HPDE6-E6E7 (cell line): ENCODE measurements at regions not wholly inside any gene's neighbourhood (a gene's known extent, or its start where the extent isn't known, plus 50 kb on each side); places are given as distances from the start of the nearest gene placed in this dataset.

Source experiments
- DNase-seq: peaks from one replicate; pipeline ENCODE4 v3.0.0; 2011; ENCODE audit warnings: missing footprints; ENCODE audit errors: extremely low spot score

- no peak for DNase-seq
Measured at GRCh38 chr2:120898496-120898895, 162.8 kb downstream of the GLI2 start.

- DNase-seq, result no peak
Measured at GRCh38 chr2:120898961-120899750, 163.5 kb downstream of the GLI2 start.

DNA sequence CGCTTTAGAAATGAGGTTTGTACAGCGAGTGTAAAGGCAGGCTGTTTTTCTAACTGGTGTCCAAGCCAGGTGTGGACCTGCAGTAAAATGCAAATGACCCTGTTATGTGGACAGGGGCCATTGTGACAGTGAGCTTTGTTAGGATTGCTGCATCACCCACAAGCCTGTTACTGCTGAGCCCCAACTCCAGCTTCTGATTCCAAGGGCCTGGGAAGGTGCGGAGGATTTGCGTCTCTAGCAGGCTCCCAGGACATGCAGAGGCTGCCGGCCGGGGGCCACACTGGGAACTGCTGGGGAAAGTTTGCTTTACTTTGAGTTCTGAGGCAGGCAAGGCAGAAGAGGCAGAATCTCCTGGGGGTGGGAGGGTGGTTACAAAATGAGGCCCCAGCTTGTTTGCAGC, 164.1 kb downstream of the GLI2 start:
- DNase-seq, result no peak

DNA sequence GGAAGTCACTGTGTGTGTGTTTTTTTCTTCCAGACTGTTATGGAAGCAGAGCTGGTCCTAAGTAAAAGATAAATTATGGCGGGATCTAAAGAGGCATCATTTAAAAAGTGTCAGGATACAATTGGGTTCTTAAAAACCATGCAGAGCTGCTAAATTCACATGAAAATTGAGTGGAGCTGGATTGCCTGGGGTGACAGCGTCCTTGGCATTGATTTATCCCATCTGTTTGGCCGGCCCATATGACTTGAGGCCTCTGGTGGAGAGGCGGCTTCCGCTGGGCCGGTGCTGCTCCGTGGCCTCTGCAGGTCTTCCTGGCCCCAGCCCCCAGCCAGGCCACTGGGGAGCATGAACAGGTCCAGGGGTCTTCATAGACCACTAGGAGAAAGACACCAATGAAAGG, 165.5 kb downstream of the GLI2 start:
- no peak for DNase-seq

GRCh38 chr2:120902592-120902991, 166.9 kb downstream of the GLI2 start:
- DNase-seq, result no peak

DNA sequence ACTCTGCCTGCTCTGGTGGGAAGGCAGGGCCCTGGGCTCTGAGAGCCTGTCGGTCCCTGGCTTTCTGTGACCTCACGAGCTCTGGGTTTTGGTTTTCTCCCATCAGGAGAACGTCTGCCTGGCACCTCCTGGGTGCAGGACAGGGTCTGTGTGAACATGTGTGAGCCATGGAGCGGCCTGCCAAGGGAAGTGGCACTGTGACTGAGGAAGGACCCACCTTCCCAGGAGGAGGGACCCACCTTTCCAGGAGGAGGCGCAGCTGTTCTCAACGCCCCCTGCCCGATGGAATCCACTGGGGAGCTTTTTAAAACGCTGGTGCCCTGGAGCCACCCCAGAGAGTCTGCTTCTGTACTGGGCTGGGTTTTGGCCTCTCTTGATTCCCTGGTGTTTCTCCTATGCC, 168.7 kb downstream of the GLI2 start:
- no peak for DNase-seq

DNA sequence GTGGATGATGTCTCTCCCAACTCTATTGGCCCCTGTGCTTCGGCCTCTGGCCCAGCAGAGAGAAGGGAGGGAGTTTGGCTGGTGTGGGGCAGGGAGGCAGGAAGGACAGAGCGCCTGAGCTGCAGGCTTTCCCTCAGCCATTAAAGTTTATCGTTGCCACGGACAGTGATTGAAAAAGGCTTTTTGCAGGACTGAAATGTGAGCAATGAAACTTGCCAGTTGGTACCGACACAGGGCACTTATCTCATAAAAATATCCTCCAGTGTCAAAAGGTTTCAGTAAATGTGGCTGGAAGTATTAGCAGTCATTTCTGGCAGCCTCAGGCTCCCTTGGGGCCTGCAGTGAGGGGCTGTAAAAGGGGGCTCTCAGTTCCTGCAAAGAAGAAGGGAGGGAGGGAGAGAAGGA, 169.2 kb downstream of the GLI2 start:
- DNase-seq, result no peak

DNA sequence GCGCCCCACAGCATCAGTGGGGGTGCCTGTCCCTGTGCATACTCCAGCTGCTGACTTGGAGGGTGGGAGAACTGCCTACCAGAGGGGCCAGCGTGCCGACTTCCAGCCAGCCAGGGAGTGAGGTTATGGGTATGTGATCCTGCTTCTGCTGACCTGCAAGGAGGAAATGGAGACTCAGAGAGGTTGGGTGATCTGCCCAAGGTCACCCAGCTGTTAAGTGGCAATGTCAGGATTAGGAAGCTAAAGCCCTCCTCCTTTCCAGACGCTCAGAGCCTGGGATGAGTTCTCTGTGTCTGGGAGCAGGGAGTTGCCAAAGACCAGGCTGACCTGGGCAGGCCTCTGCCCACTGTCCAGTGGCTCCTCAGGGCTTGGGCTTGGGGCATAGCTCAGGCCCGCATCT, 169.6 kb downstream of the GLI2 start:
- no peak for DNase-seq

DNA sequence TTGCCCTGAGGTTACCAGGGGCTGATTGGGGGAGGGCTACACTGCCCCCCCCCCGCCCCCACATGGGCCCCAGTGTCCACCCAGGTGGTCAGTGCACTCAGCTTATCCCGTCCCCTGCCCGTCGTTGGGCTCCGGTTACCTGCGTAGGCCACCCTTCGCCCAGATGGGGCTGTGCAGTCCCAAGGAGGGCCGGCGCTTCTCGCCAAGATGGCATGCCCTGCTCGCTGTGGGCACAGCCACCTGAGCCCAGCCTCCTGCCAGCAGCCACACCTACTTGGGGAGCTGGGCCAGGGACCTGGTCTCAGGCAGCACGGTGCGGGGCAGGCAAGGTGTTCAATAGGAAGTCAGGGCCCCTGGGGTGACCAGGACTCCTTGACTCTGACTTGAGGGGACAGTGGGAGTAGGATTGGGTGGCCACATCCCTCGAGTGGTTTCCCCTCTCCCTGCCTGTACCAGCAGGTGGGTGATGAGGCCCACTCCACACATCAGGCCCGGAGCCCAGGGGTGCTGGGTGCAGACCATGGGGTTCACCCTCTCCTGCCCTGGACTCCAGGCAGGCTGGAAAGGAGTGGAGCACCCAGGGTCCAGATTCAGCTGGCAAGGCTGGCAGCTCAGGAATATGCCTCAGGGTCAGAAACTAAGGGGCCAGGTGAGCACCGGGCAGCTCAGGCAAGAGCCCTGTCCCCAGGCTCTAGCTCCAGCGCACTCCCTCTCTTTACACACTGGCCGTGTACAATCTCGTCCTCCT, 170.3 kb downstream of the GLI2 start:
- no peak for DNase-seq

GRCh38 chr2:120906914-120907313, 171.2 kb downstream of the GLI2 start:
- no peak for DNase-seq

DNA sequence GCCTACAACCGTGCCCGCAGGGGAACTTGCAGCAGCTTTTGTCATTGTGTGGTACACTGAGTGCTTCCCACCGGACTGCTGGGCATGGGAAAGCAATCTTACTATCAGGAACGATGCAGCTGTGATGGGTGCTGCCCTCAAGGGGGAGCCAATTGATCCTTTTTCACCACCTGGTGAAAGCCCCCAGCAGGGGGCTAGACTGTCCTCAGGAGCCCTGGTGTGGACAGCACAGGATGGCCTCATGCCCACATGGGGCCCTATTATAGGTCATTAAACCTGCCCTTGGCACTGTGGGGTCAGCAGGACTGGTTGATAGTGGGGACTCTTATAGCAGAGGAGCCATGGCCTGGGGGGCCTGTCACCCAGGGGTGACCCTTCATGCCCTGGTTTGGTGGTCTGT, 172.2 kb downstream of the GLI2 start:
- DNase-seq, result no peak

DNA sequence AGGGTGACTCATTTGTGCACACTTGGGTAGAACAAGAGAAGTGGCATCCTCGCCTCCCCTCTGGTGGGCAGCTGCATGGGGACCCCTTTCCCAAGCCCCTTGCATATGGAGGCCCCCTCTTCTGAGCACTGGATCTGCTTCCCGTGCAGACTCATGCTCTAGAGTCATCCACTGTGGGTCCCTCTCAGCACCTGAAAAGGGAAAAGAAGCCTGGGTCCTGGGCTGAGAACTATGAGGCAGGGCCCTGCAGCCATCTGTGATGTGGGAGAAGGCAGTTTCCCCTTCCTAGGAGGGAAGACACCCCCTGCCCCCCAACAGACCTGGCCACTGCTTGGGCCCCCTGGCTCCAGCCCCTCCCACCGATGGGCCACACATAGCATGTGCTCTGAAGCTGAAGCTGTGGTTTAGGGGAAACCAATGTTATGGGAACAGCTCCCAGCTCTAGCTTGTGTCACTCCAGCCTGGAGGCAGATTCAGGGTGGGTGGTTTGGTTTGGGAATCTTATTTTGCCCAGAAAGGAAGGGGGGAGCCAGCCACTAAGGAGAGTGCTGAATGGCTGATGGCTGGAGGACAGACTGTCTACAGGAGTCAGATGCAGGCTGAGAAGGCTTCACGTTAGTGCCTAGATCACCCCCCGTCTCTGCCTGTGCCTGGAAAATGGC, 172.8 kb downstream of the GLI2 start:
- DNase-seq, result no peak

DNA sequence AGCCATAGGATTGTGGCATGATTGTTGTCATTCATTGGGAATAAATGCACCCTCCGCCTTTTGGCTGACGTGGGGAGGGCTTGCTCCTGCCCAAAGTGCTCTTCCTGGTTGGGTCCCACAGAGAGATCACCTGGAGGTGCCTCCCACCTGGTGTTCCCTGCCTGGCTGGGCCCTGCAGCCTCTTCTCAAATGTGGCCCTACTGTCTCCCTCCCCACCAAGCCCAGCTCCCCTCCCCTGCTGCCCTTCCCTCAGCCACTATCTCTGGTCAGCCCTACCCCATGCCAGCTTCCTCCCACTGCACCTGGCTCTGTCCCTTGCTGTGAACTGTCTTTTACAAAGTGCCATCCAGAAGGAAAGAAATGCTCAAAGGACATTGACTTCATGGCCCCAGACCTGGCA, 173.4 kb downstream of the GLI2 start:
- no peak for DNase-seq

GRCh38 chr2:120910164-120910563, 174.5 kb downstream of the GLI2 start:
- no peak for DNase-seq

DNA sequence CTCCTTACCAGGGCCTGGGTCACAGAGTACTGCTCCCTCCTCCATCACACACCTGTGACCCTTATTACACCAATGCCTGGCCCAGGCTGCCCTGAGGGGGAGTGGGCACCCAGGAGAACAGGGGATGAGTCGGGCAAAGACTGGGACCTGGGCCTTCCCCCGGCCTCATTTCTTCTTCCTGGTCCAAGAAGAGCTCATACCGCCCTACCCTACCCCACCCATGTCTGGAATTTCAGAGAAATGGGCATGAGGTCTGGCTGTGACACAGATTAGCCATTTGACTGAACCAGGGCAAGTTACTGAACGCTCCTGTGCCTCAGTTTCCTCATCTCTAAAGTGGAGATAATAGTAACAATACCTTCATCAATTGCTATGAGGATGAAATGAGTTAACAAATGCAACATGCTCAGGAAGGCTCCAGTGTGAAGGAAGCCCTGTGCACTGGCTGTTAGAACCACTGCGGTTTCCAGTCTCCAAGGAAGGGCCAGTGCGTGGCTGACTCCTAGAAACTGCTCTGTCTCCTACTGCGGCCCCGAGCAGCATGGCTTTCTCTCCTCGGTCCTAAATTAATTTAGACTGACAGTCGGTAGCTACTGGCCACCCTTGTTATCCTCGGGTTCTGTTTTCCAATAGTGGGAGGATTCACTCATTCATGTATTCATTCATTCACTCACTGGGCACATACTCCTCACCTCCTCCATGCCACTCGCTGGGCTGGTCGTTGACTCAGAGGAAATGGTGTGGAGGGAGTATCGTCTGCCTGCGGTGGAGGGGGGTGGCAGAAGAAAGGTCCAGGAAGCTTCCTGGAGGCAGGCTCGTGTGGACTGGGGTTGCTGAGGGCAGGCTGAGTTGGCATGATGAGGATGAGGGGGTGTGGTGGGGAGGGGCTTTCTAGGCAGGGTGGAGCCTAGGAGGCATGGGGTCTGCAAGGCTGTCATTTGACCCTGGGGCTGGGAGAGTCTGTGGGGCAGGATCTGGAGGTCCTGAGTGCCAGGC, 175.6 kb downstream of the GLI2 start:
- DNase-seq, result peak; percentile 84

GRCh38 chr2:120912101-120912985, 176.7 kb downstream of the GLI2 start:
- peak; percentile 77 for DNase-seq

DNA sequence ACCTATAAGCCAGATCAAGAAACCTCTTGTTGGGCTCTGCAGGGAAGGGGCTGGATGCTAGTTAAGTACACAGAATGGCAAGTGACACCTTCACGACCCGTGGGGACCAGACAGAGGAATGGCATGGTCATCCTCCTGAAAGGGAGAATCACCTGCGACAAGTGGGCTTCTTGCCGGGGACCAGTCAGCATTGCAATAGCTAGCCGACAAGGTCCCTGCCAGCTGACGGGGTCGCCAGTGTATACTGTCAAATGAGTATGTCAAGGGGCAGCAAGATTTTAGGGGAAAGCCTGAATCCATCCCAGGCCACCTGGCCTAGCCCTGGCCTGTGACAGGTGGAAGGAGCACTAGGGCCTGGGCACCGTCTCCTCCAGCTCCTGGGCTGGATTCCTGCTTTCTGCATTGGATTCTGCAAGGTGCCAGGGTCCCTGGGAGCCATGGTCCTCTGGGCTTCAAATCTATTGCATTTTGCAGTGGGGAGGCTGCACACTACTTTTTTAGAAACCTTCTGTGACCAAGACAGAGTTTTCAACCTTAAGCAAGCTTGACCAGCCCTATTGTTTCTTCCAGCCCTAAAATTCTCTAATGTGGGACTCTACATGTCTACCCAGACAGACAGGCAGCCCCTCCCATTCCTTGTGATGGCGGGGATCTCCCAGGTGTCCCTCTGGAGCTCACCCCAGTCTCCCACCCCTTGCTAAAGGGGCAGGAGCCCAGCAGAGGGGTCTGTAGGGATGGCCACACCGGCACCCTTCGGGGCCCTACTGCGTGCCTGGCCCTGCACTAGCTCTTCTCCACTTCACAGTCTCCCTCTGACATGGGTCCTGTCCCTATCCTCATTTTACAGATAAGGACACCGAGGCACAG, 178.5 kb downstream of the GLI2 start:
- DNase-seq, result no peak

DNA sequence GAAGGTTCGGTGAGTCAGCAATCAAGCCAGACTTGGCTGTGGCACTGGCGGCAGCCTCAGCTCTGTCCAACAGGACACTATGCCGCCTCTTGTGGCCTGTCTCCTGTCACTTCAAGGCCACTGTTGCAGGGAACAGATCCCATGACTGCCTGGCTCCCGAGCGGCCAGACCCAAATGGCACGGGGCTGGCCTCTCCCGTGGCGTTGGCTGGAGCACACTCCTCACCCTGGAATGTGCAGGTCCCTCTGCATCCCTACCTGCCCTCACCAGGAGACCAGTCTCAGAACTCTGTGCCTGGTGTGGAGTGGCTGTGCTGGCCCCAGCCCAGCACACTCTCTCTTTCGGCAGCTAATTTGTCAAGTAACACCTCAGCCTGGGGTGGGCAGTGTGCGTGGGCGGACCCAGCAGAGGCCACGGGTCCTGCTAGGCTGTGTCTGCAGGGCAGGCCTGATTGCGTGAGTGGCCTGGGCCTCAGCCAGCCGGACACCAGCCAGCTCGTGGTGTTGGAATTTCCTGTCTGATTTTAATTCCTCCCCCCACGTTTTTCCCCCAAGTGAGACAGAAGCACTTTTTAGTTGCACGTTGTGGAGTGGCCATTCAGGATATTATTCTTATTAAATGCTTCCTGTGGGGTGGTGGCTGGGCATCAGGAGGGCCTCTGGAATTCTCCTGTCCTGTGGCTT, 179.3 kb downstream of the GLI2 start:
- no peak for DNase-seq

- no peak for DNase-seq
Measured at GRCh38 chr2:120915670-120916069, 180.0 kb downstream of the GLI2 start.
